ENCODE measurements at regions not wholly inside any gene's neighbourhood (a gene's known extent, or its start where the extent isn't known, plus 50 kb on each side); places are given as distances from the start of the nearest gene placed in this dataset.

DNA sequence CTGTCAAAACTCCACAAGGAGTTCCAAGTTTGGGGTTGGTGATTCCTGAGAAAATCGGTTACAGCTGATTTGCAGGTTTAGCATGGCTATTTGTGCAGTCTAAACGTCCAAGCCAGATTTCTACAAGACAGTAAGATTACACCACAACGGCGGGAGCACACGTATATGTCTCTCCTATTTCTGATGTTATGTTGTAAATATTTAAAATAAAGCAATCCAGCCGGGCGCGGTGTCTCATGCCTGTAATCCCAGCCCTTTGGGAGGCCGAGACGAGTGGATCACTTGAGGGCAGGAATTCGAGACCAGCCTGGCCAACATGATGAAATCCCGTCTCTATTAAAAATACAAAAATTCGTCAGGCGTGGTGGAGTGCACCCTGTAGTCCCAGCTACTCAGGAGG, 106.8 kb upstream of the IGF1R start:
- TF ChIP-seq CTCF (conservative IDR thresholded peaks at IDR 0.05) (no peak), ZFX (IDR thresholded peaks at IDR 0.05) (no peak)
